ENCODE measurements at regions not wholly inside any gene's neighbourhood (a gene's known extent, or its start where the extent isn't known, plus 50 kb on each side); places are given as distances from the start of the nearest gene placed in this dataset.

- TF ChIP-seq POLR2A (IDR thresholded peaks at IDR 0.05; ENCODE audit: low read depth, low read length) (no peak), PAX5 (IDR thresholded peaks at IDR 0.05; ENCODE audit: insufficient read depth, low read length, severe bottlenecking) (no peak), SPI1 (IDR thresholded peaks at IDR 0.05; ENCODE audit: low read depth, low read length) (no peak), POLR2AphosphoS5 (IDR thresholded peaks at IDR 0.05; ENCODE audit: low read depth, low read length) (no peak), TAF1 (IDR thresholded peaks at IDR 0.05; ENCODE audit: low read depth, low read length) (no peak), POU2F2 (IDR thresholded peaks at IDR 0.05; ENCODE audit: low read depth, low read length) (no peak)
These were observed 963.2 kb downstream of the PLOD2 start for GRCh38 chr3:145197821-145198220.

Data from GM12891 (cell line).